ENCODE measurements at regions not wholly inside any gene's neighbourhood (a gene's known extent, or its start where the extent isn't known, plus 50 kb on each side); places are given as distances from the start of the nearest gene placed in this dataset.
A peak's percentile ranks its signal among the peaks of the same experiment; 100 is the strongest.

- DNase-seq (ENCODE audit: low spot score) = no peak
These were observed 54.9 kb upstream of the SACS start for GRCh38 chr13:23488442-23488841.

- no peak for DNase-seq (ENCODE audit: low spot score)
These were observed 62.8 kb upstream of the SACS start for GRCh38 chr13:23496255-23496654.

DNA sequence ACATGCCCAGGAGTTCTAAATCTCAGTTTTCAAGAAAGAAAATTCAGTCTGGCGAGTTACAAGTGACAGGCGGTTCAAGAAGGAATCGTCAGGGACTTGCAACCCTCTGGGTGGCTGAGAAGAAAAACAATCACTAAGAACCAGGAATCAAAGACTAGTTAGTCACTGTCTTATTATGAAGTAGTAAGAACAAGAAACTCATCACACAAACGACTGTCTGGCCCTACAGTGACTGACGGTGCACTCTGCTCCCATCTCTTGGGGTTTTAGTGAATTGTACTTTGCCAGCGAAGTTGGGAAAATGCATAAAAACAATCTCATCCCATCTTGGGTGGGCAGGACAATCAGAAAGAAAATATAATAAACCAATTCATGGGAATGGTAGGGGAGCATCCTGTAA, 63.7 kb upstream of the SACS start:
- no peak for DNase-seq (ENCODE audit: low spot score)

GRCh38 chr13:23500849-23501248, 67.3 kb upstream of the SACS start:
- DNase-seq (ENCODE audit: low spot score) = peak; percentile 64

DNA sequence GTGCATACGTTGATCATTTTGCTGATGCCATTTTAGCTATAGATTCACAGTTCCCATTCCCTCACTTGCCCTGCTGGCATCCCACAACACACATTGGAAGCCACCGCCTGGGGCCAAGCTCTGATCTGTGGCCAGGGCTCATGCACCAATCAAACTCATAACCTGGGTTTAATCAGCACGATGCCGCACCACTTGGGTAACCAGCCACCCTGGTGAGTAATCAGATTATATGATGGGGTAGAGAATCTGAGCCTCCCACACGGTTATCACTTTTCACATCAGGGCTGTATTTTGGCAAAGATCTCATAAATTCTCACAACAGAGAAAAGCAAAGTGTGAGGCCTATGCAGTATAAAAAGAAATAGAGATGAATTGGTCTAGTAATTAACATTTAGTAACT, 66.0 kb upstream of the TNFRSF19 start:
- peak; percentile 30 for DNase-seq (ENCODE audit: low spot score)

DNA sequence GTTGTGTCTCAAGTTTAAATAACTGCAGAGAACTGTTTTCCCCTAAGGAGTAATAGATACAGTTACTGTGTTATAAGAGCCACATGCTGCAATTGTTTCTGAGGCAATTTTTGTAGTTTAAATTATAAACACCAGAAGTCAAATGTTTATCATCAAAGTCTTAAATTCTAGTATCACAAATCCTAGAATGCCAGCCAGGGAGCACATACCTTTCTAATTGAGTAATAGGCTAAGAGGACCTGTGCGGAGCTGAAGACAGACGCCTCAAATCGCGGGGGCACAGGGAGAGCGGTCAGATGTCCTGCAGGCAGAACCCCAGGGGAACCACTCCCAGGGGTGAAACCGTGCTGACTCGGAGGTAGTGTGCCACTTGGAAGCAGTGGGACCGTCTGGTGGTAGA, 65.2 kb upstream of the TNFRSF19 start:
- DNase-seq (ENCODE audit: low spot score) = peak; percentile 30

DNA sequence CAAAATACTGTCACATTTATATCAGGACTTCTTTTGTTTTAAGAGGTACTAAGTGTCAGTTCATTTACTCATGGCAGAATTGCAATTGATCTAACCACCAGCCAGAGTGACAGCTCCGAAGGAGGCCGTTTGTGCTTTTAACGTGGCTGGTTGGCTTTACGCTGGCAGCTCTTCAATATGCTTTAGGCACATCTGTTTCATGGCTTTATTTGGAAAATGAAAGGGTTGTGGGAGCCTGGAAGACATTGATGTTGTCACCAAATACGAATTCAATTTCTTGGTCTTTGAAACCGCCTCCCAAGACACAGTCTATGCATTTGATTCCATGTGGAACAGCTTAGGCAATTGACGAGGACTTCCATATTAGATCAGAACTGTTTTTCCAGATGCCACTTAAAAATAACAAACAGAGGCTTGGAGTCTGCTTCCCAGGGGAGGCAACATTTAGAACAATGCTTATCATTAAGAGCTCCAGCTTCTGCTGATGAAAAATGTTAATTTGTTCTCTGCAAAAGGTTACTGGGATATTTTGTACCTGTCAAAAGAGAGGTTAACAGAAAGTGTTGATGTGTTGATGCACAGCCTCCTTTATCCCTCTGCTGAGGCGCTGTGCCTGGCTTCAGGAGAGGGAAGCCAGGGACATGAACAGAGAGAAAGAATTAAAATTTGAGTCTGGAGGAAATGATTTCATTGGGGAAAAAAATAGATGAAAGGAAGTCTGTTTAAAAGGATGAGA, 64.0 kb upstream of the TNFRSF19 start:
- peak; percentile 26 for DNase-seq (ENCODE audit: low spot score)

- peak; percentile 58 for DNase-seq (ENCODE audit: low spot score)
These were observed 63.4 kb upstream of the TNFRSF19 start for GRCh38 chr13:23506807-23507291.

GRCh38 chr13:23509781-23510543, 60.2 kb upstream of the TNFRSF19 start:
- DNase-seq (ENCODE audit: low spot score) = peak; percentile 60

DNA sequence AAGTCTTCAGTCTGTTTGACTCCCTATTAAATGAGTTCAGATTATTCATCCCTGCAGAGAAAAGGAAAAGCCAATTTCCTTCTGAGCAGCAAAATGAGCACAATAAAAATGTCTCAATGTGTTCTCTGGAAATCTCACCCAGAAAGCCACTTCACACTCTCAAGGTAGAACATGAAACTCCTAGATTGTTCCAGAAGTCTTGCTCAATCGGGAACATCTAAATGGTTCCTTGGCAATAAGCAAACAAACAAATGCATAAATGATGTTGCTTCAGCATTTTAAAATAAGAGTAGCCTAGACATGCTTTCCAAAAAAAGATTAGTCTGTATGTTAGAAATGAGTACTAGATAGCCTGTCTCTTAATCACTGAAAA, 59.7 kb upstream of the TNFRSF19 start:
- DNase-seq (ENCODE audit: low spot score) = peak; percentile 25

DNA sequence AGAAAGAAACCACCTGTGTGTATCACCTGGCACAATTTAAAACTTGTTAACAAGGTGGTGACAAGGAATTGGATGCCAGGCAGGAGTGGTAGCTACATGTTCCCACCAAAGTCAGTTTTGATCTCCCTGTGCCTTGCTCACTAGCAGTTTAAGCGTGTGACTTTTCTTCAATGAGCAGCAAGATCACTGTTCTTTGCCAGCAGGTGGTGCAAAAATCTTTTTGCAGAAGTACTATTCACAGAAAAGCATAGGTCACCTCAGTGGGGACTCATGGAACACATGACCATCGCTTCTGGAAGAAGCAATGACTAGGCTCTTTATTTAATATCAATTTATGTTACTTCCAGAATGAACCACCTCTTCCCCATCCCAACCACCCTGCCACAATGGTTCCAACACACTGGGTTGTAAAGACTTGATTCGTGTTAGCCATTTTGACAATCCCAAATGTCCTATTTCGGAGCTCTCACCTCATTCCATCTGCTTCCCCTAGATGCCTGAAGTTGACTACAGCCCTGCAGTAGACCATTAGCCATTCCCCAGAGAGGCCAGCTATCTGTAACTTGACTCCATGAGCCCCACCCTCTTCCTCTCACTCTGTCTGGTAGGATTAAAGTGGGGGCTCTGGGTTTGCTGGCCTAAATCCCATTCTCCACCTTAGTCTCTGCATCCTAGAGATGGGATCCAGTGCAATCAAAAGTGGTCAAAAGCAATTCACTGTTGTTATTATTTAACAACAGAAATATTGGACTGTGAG, 59.1 kb upstream of the TNFRSF19 start:
- no peak for DNase-seq (ENCODE audit: low spot score)

- DNase-seq (ENCODE audit: low spot score) = no peak
These were observed 57.3 kb upstream of the TNFRSF19 start for GRCh38 chr13:23512762-23513395.

DNA sequence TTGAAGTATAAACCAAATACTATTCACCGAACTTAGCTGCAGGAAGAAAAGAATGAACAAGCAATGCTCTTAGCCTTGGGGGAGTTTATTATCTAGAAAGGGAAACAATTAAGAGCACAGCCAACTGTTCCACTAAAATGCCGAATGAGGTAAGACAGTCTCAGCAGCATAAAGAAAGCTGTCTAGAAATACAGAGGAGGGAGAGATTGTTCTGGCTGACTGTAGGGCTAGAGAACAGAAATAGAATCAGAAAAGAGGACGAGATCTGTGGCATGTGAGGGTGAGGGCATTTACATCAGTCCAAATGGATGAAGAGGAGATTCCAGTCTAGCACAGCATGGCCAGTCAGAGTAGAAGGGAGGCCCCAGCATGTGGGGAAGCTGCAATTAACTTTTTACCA, 56.8 kb upstream of the TNFRSF19 start:
- DNase-seq (ENCODE audit: low spot score) = no peak

DNA sequence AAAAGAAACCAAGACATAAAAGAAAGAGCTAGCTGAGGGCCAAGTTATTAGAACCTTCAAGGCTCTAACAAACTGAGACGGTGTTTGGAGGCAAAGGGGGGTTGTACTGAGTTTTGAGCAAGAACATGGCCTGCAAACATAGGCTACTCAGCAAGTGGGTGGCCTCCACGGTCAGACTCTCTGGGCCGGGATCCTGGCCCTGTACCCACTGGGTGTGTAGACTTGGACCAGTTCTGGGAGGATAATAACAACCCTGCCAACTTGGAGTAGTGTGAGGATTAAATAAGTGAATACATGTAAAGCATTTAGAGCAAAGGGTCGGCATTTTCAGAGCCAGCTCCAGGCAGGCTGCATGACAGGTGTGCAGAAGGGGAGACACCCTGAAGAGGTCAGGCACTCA, 56.1 kb upstream of the TNFRSF19 start:
- no peak for DNase-seq (ENCODE audit: low spot score)

DNA sequence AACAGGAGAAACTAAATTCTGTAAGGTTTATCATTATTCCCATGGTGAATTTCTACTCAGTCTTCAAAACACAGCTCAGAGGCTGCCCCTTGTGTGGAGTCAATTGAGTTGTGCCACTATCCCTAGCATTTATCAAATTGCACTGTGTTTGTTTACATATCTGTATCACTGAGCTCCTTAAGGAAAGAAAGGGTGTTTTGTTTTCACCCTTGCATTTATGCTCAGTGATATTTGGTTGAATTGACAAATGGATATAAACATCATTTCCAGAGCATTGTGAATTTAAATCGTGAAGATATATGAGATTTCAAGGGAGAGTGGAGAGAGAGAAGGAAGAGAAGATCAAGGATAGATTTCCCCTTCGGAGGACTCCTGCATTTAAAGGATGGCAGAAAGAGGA, 55.1 kb upstream of the TNFRSF19 start:
- no peak for DNase-seq (ENCODE audit: low spot score)

DNA sequence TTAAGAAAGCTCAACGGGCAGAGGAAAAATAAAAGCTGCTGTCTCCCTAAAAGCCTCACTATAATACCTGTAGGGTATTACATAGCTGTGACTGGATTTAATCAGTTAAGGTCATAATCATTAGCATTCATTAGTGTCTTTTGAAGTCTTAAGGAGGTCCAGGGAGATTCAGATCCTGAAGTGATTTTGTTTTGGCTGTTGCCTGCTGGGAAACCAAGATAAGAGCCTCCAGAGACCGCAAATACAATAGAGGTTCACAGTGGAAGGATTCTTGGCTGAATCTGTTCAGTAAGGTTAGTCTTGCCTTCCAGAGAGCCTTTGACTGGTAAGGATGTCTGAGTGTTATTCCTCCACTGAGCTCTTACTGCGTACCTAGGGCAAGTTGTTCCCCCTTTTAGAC, 54.0 kb upstream of the TNFRSF19 start:
- DNase-seq (ENCODE audit: low spot score) = no peak

DNA sequence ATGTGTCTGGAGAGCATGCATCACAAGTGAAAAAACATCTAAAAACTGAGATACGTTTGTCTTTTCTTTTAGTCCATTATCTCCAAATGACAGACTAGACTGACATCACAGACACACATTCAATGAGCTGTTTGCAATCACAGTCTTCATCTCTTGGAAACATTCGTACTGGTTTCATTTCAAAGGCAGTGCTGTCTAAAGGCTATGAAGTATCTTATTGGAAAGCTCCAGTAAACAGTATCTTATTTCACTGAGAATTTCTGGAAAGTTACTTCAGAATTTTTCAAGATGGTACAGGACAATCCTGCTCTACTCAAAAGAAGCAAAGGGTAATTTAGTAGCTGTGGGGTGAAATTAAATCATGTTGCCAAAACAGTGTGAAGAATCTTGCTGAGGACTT, 53.5 kb upstream of the TNFRSF19 start:
- DNase-seq (ENCODE audit: low spot score) = no peak

- no peak for DNase-seq (ENCODE audit: low spot score)
These were observed 52.0 kb upstream of the TNFRSF19 start for GRCh38 chr13:23518231-23518630.
